IPS-20b (cell line): ENCODE measurements at regions not wholly inside any gene's neighbourhood (a gene's known extent, or its start where the extent isn't known, plus 50 kb on each side); places are given as distances from the start of the nearest gene placed in this dataset.

Source experiments
- H3K27ac ChIP-seq: one replicate; pipeline ENCODE4 v1.5.1; 2013; ENCODE audit warnings: low read length
- H3K27me3 ChIP-seq: 2 replicates; pipeline ENCODE4 v1.6.1; 2013; ENCODE audit warnings: mild to moderate bottlenecking, low read length, inconsistent platforms; ENCODE audit not compliant: insufficient read depth
- H3K36me3 ChIP-seq: 2 replicates; pipeline ENCODE4 v1.6.1; 2013; ENCODE audit warnings: low read depth, mild to moderate bottlenecking, inconsistent platforms, low read length, moderate library complexity; ENCODE audit not compliant: insufficient read depth
- H3K4me1 ChIP-seq: 2 replicates; pipeline ENCODE4 v1.6.1; 2013; ENCODE audit warnings: mild to moderate bottlenecking, control low read depth, inconsistent platforms, low read length, moderate library complexity; ENCODE audit not compliant: insufficient read depth
- H3K4me3 ChIP-seq: 2 replicates; pipeline ENCODE4 v1.5.1; 2013; ENCODE audit warnings: mild to moderate bottlenecking, low read length, inconsistent platforms
- H3K9ac ChIP-seq: 2 replicates; pipeline ENCODE4 v1.6.1; 2013; ENCODE audit warnings: low read depth, mild to moderate bottlenecking, inconsistent platforms, low read length, moderate library complexity
- H3K9me3 ChIP-seq: 2 replicates; pipeline ENCODE4 v1.6.1; 2013; ENCODE audit warnings: mild to moderate bottlenecking, low read depth, low read length, inconsistent platforms; ENCODE audit not compliant: insufficient read depth

DNA sequence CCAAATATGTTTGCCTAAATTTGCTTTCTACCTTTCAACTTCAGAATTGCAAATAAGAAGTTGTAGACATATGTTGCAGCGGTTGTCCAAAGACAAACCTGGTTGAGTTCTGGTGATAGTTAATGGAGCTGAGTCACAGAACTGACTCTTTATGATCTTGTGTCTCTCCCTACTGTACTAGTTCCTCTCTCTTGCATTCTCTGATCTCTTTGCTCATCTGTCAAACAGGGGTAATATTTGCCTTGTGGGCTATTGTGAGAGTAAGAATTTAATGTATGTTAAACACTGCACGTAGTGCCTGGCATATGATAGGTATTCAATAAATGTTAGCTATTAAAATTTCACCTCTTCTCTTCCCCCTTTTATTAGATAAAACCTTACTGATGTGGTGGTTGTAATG is 283.5 kb upstream of the RGS6 start:
- peaks cover 20% of the 10 kb centered on the region; the same call in 1 of the 2 replicates for H3K36me3 ChIP-seq
- no peak overlapping the region for H3K4me3 ChIP-seq
- no peak overlapping the region for H3K9ac ChIP-seq
- H3K27me3 ChIP-seq, result no peaks in the 10 kb centered on the region
- H3K9me3 ChIP-seq, result peaks cover 9% of the 10 kb centered on the region; the same call in 1 of the 2 replicates
- H3K27ac ChIP-seq, result no peak overlapping the region
- peaks cover 22% of the 10 kb centered on the region for H3K4me1 ChIP-seq

DNA sequence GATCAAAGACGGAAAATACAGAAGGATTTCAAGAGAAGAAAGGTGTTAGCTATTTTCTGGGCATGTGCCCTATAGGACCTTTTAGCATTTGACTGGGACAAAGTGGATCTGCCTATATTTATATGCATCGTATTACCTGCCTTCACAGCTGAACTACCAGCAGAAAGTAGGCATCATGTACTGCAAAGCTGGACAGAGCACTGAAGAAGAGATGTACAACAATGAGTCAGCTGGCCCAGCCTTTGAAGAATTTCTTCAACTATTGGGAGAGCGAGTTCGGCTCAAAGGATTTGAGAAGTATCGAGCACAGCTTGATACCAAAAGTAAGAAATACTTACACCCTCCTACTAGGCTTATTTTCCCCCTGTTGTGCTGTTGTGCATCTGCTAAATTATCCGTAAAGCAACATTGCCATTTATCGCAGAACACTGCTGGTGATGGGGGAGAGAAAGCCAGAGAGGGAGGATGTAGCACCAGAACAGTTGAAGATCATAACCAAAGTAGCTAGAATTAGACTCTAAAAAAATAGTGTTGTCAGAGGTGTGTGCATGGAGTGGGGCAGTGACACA is 282.0 kb upstream of the RGS6 start:
- no peak overlapping the region for H3K9ac ChIP-seq
- no peak overlapping the region for H3K27ac ChIP-seq

DNA sequence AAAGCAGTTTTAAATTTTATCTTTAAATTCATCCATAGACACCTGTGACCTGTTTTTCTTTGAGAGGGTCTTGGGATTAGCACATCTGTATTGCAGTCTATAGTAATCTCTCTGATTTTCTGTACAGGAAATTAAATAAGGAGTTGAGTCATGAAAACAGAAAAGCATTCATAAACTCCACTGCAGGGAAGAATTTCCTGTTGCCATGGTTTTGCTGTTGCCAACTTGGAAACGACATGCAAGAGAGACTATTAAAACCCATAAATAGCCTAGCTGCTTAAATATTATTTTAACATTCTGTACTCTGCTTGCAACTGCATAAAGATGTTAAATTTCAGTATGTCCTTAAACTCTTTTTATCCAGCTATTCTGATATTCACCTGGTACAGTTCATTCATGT is 281.0 kb upstream of the RGS6 start:
- H3K27me3 ChIP-seq, result no peaks in the 10 kb centered on the region
- no peak overlapping the region for H3K4me3 ChIP-seq
- H3K36me3 ChIP-seq, result peaks cover 24% of the 10 kb centered on the region

More for the DNA sequence above, 282.0 kb upstream of the RGS6 start:
- Histone ChIP-seq H3K9me3 (peaks cover 9% of the 10 kb centered on the region; the same call in 1 of the 2 replicates), H3K36me3 (peaks cover 24% of the 10 kb centered on the region), H3K4me3 (no peak overlapping the region), H3K4me1 (peaks cover 22% of the 10 kb centered on the region), H3K27me3 (no peaks in the 10 kb centered on the region)

DNA sequence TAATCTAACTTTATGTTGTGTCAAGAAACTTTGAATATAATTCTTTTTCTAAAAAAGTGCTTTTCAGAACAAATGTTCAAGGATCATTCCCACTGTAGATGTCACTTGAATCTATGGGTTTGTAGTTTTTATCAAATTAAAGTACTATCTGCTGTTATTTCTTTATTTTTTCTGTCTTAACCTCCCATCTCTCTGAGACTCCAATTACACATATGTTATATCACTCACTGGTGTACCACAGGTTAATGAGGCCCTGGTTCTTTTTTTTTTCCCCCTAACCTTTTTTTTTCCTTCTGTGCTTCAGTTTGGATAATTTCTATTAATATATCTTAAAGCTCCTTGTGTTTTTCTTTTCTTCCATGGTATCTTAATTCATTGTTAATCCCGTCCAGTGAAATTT is 279.9 kb upstream of the RGS6 start:
- Histone ChIP-seq H3K27me3 (no peaks in the 10 kb centered on the region), H3K9ac (no peak overlapping the region), H3K4me1 (peaks cover 14% of the 10 kb centered on the region; the same call in 1 of the 2 replicates), H3K27ac (no peak overlapping the region), H3K4me3 (no peak overlapping the region), H3K9me3 (peaks cover 9% of the 10 kb centered on the region; the same call in 1 of the 2 replicates), H3K36me3 (peaks cover 24% of the 10 kb centered on the region)

More for the DNA sequence above, 281.0 kb upstream of the RGS6 start:
- peaks cover 22% of the 10 kb centered on the region for H3K4me1 ChIP-seq
- peaks cover 9% of the 10 kb centered on the region; the same call in 1 of the 2 replicates for H3K9me3 ChIP-seq
- no peak overlapping the region for H3K9ac ChIP-seq
- H3K27ac ChIP-seq, result no peak overlapping the region

DNA sequence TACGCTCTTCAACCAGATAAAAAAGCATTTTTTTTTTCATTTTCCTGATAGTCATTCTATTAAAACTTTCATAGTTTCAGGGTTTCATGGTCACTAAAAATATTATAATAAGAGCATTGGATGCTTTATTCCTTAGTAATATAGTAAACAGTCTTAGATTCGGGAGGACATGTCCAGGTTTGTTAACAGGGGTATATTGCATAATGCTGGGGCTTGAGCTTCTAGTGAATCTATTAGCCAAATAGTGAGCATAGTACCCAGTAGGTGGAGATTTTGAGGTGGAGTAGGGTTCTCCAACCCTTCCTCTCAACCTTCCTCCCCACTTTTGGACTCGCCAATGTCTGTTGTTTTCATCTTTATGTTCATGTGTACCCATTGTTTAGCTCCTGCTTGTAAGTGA is 277.4 kb upstream of the RGS6 start:
- Histone ChIP-seq H3K9ac (no peak overlapping the region), H3K27me3 (no peaks in the 10 kb centered on the region), H3K27ac (no peak overlapping the region)

DNA sequence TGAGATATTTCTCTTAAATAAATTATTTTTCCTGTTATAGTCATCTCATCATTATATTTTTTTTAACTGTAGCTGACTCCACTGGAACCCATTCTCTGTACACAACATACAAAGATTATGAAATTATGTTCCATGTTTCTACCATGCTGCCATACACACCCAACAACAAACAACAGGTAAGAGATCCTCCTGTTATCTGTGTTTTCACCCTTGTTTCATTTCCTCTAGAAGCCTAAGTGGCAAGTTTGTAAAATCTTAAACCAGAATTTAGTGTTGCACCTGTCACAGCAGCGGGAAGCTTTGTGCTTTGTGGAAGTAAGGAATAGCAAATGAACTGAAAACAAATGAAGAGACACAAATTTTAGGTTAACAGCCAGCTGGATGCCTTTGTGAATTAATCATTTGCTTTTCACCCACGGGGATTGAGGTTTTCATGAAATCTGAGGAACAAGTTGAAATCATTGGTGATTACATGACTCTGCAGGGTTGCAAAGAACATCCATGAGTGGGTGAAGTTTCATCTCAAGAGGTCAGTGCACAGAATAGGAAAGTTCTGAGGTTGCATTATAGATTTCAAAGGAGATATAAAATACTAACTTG is 273.9 kb upstream of the RGS6 start:
- Histone ChIP-seq H3K9me3 (no peaks in the 10 kb centered on the region), H3K4me3 (no peak overlapping the region), H3K9ac (no peak overlapping the region), H3K27me3 (no peaks in the 10 kb centered on the region), H3K27ac (no peak overlapping the region), H3K36me3 (peaks cover 19% of the 10 kb centered on the region), H3K4me1 (peaks cover 25% of the 10 kb centered on the region)

More for the DNA sequence above, 277.4 kb upstream of the RGS6 start:
- peaks cover 24% of the 10 kb centered on the region for H3K36me3 ChIP-seq
- H3K4me1 ChIP-seq, result peaks cover 19% of the 10 kb centered on the region
- peaks cover 9% of the 10 kb centered on the region; the same call in 1 of the 2 replicates for H3K9me3 ChIP-seq
- H3K4me3 ChIP-seq, result no peak overlapping the region

DNA sequence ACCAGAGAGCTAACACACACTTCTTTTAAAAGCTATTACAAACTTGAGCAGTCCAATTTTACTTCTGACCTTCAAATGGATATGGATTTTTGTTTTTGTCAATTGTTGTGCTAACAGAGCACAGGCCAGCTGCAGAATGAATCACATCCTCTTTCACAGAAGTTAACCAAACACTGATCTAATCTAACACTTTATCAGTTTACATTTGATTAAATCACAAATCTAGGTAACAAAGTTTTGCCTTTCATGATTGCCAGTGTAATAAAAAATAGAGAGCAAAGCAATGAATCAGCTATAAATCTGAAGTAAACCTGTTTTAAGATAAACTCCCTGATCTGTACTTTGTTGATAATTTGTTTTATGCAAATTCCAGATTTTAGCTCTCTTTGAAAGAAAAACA is 273.1 kb upstream of the RGS6 start:
- H3K36me3 ChIP-seq, result peaks cover 19% of the 10 kb centered on the region
- no peak overlapping the region for H3K4me3 ChIP-seq
- H3K9ac ChIP-seq, result no peak overlapping the region
- H3K4me1 ChIP-seq, result peaks cover 25% of the 10 kb centered on the region
- no peaks in the 10 kb centered on the region for H3K9me3 ChIP-seq
- H3K27me3 ChIP-seq, result no peaks in the 10 kb centered on the region
- H3K27ac ChIP-seq, result no peak overlapping the region

DNA sequence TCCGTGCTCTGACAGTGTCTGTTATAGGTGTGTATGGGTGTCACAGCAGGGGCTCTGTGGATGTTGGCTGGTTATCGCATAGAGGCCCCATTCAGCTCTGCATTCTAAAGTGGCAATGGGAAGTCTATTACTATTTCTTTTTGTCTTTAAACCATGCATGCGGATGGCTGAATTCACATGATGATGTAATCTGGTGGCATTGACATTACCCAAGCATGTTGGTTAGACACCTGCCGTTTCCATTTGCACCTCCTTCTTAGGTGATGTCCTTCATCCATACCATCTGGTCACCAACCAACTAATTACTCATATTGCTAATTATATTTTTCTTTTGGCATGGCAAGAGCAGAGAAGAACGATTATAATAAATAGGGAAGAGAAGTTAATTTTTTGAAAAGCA is 270.8 kb upstream of the RGS6 start:
- peaks cover 25% of the 10 kb centered on the region for H3K4me1 ChIP-seq
- peaks cover 15% of the 10 kb centered on the region; the same call in 1 of the 2 replicates for H3K36me3 ChIP-seq
- H3K27ac ChIP-seq, result no peak overlapping the region
- H3K9me3 ChIP-seq, result no peaks in the 10 kb centered on the region
- no peaks in the 10 kb centered on the region for H3K27me3 ChIP-seq
- no peak overlapping the region for H3K9ac ChIP-seq
- no peak overlapping the region for H3K4me3 ChIP-seq

DNA sequence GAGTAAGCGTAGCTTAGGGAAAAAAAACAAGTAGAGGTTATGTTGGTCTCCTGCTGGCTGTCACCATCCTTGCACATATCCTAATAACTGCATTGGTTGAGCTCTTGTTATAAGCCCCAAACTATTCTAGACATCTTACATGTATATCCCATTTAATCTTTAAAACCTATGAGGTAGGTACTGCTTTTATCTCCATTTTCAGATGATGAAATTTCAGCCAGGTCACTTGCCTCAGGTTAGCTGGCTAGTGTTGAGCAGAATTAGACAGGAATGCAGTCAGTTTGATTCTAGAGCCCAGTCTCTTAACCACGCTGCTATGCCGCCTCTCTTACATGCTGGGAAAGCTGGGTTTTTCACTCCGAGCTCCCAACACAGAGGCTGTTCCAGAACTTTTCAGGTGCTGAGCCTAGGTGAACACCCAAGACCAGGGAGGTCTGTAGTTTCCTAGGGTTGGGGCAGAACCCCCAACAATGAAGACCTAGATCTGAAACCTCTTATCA is 269.9 kb upstream of the RGS6 start:
- Histone ChIP-seq H3K4me1 (peaks cover 25% of the 10 kb centered on the region), H3K9me3 (no peaks in the 10 kb centered on the region)

DNA sequence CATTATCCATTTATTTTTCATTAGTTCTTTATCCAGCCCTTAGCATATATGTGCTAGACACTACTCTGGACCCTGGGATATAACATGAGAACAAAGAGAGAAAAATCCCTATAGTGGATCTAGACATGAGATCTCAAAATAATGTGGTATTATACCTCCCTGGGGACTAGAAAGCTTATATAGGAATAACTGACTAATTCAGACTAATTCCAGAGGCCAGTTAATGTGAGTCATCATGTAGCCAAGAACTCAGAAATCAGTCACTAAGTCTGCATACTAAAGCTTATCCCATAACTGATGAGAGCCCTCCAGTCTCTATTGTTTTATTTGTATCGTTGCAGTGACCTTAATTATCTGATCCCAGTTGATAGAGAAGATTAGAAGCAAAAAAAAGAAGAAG is 267.1 kb upstream of the RGS6 start:
- peaks cover 8% of the 10 kb centered on the region for H3K4me1 ChIP-seq
- no peaks in the 10 kb centered on the region for H3K27me3 ChIP-seq
- peaks cover 24% of the 10 kb centered on the region; the same call in 1 of the 2 replicates for H3K36me3 ChIP-seq
- H3K4me3 ChIP-seq, result no peak overlapping the region
- no peak overlapping the region for H3K9ac ChIP-seq
- H3K27ac ChIP-seq, result no peak overlapping the region
- no peaks in the 10 kb centered on the region for H3K9me3 ChIP-seq

More for the DNA sequence above, 269.9 kb upstream of the RGS6 start:
- Histone ChIP-seq H3K9ac (no peak overlapping the region), H3K27me3 (no peaks in the 10 kb centered on the region), H3K36me3 (peaks cover 17% of the 10 kb centered on the region; the same call in 1 of the 2 replicates), H3K27ac (no peak overlapping the region), H3K4me3 (no peak overlapping the region)

DNA sequence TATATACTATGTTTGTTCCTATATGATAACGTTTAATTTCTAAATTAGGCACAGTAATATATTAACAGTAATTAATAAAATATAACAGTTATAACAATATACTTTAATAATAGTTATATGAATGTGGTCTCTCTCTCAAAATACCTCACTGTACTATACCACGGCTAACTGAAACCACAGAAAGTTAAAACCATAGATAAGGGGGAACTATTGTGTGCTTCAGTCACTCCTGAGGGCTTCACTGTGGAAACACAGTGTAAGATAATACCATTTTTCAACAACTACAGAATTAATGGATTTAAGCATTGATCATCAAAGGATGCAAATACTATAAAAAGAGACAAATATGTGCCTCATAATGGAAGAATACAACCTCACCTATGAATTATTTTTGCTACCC is 266.4 kb upstream of the RGS6 start:
- H3K9me3 ChIP-seq, result no peaks in the 10 kb centered on the region
- H3K4me1 ChIP-seq, result peaks cover 3% of the 10 kb centered on the region
- no peak overlapping the region for H3K4me3 ChIP-seq
- H3K27ac ChIP-seq, result no peak overlapping the region
- H3K36me3 ChIP-seq, result peaks cover 24% of the 10 kb centered on the region; the same call in 1 of the 2 replicates
- no peak overlapping the region for H3K9ac ChIP-seq
- no peaks in the 10 kb centered on the region for H3K27me3 ChIP-seq

DNA sequence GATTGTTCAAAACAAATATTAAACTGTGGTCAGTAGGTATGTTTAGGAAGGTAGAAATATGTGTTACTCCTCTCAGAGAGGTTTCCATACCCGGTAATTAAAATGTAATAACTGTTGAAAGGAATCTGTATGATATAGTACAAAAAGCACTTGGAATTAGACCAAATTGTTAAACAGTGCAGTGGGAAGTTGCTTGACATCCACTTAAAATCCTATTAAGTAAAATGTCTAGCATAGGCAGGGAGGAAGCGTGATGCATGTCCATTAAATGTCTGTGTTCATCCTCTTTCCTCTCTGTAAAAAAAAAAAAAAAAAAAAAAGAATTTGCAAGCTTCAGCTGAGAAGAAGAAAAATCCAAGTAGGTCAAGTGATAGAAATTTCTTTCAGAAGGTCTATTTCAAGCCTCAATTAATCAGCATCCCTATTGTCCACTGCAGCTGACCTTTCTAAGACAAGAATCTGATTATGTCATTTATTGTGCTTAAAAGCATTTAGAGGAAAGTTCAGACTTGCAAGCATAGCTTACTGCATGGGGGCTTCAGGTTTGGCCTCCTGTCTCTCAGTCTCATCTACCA is 265.6 kb upstream of the RGS6 start:
- Histone ChIP-seq H3K4me1 (no peaks in the 10 kb centered on the region), H3K4me3 (no peak overlapping the region), H3K27ac (no peak overlapping the region), H3K9me3 (no peaks in the 10 kb centered on the region), H3K9ac (no peak overlapping the region), H3K36me3 (peaks cover 28% of the 10 kb centered on the region), H3K27me3 (no peaks in the 10 kb centered on the region)
